RCC 7860 (cell line): ENCODE measurements at regions not wholly inside any gene's neighbourhood (a gene's known extent, or its start where the extent isn't known, plus 50 kb on each side); places are given as distances from the start of the nearest gene placed in this dataset.

ENCODE experiments used
- DNase-seq: peaks from one replicate; pipeline ENCODE4 v3.0.0-alpha.2; 2015; ENCODE audit warnings: low spot score
- FAIRE-seq: peaks from 2 replicates; lab custom pipeline; 2012; peaks lifted over from hg19 to GRCh38; lab: Jason Lieb, UNC

DNA sequence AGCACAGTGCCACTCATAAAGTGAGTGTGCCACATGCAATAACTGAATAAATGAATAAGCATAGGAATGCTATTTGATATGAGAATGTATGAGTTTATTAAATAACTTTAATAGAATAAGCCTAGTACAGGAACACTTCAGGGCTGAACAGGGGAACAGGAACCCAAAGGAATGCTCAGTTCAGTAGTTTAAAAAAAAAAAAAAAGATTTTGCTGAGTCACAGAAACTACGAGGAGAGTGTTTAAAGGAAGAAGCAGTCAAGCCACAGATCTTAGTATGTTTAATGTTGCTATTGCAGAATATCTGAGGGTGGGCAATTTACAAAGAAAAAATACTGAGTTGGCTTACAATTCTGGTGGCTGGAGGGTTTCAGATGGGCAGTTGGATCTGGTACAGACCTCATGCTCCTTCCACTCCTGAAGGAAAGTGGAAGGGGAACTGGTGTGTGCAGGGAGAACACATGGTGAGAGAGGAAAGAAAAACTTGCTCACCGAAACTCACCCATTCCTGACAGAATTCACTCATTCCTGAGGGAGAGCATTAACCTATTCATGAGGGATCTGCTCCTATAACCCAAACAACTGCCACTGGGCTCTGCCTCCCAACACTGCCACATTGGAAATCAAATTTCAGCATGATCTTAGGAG is 880.3 kb upstream of the MGAT4C start:
- DNase-seq: peak; percentile 16
- FAIRE-seq: peak; percentile 40

DNA sequence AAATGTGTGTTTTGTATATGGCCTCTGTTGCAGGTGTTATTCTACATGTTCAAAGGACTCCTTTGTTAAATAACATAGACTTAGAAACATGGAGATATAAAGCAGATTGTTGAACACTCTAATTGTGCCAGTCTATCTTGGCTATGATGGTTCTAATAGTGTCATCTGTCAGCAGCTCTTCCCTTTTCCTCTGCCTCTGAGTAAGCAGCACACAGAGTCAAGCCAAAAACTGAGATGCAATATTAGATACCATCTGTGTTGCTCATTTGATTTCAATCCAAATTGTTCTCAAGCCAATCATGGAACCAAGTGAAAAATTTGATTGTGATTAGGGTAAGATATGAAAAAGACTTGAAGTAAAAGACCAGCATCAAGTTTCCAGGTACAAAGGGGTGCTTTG is 871.1 kb upstream of the MGAT4C start:
- FAIRE-seq (no peak), DNase-seq (no peak)

DNA sequence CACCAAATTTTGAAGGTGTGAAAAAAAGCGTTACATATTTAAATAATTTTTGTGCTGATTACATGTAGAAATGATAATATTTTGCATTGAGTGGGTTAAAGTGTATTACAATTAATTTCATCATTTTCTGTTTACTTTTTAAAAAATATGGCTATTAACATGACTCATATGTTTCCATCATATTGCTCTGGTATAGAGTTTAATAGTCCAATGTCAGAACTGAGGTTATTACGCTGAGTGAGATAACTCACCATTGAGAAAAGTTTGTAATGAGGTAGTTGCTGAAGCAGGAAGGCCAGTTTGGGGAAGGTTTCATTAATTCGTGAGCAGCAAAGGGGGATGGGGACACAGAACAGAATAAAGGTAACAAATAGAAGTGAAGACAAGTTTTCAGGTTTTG is 865.7 kb upstream of the MGAT4C start:
- no peak for DNase-seq
- no peak for FAIRE-seq

DNA sequence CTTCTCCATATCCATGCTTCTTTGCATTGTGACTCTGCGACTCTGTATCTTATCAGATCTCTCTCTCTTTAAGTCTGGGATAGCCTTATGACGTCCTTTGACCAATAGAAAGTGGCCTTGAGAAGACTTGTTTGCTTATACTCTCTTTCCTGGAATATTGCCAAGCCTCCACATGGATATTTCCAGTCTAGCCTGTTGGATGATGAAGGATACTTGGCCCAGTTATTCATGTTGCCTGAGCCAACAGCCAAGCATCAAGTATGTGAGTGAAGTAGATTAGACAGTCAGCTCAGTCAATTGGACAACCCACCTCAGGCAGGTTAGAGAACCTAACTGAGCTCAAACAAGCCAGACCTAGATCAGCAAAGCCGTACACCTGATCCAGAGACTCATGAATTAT is 864.2 kb upstream of the MGAT4C start:
- DNase-seq: no peak
- no peak for FAIRE-seq

DNA sequence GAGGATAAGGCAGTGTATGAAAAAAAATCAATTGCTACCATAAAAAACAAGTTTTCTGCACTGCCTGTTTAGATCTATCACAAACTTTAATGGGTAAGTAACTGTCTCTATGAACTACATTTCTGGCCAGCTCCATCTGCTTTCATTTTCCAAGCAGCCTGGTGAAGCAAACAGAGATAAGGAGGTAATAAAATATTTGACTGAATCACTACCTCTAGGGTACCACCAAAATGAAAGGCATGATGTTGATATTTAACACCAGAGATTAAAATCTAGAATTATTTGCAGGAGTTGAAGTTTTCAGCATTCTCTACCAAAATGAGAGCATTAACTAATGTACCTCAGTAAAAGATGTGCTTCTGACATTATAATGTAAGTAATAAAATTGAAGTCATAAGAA is 863.5 kb upstream of the MGAT4C start:
- FAIRE-seq (no peak), DNase-seq (no peak)

DNA sequence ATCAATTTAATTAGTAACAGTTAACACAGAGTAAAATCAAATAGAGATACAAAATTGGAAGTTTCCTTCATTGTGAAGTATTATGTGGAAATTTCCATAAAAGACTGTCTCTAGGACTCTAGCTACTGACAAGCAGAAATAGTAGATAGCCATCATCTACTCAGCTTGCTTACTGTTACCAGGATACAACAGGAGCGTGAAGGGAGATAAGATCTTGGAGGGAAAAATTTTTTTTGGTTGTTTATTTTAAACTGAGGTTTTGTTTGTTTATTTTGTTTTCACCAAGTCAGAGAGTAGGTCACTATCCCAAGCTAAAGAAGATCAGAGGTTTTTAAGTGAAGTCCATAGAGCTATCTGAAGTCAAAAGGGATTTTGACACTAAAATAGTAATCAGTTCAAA is 861.3 kb upstream of the MGAT4C start:
- DNase-seq (no peak), FAIRE-seq (no peak)

DNA sequence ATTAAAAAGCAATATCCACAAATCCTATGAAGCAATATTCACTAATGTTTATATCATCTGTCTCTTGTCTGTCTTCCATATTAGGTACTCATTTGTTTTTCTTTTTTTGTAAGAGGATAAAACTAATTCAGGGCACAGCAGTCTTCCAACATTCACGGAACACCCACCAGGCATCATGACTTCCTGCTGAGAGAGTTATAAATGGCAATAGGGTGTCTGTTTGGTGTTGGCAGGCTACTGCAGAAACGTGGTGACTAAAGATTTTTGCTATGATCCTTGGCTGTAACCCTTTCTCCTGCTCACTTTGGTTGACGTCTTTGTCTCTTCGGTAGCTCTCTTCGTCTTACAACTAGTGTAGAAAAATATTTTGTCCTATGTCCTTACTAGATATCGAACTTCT is 860.6 kb upstream of the MGAT4C start:
- FAIRE-seq (no peak), DNase-seq (no peak)

DNA sequence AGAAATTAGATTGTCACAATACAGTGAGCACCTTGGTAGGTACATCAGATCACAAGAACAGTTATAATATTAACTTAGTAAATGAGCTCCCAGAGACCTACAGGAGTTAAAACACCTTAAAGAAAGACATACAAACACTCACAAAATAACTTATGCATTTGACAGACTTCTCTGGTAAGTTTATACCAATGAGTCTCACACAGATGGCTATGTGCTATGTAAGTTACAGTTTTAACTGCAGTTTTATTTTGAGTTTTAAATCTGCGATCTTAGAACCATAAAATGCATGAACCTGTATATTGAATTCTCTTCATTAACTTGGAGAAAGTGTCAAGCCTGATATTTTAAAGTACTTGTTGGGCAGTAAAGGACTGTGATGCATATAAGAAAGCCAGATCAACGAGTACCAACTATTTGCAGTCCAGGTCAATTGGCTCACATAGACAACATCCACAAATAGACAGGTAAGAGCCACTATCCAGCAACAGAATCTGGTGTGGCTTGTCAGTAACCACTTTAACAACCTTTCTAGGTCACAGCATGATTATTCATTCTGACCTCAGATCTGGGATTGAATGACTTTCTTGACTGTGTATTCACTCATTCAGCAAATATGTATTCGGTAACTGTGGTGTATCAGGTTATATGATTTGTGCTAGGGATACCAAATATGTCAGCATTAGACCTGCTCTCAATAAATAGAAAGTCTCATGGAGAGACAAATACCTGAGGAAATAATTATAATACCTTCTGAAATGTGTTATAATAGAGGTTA is 856.6 kb upstream of the MGAT4C start:
- no peak for DNase-seq
- FAIRE-seq: no peak

DNA sequence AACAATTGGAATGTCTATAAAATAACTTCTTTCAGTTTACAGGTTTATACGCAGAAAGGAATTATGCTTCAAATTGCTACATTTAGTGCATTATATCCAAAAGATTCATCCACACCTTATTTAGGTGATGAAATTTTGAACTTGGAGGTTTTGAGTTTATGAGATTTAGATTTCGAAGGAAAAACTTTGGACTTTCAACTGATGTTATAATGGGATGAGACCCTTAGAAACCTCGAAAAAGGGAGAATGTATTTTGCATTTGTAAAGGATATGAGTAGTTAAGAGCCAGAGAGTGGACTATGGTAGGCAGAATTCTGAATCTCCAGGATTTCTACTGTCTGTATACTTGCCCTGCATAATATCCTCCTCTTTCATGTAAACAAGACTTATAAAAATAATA is 851.6 kb upstream of the MGAT4C start:
- no peak for DNase-seq
- FAIRE-seq: no peak

DNA sequence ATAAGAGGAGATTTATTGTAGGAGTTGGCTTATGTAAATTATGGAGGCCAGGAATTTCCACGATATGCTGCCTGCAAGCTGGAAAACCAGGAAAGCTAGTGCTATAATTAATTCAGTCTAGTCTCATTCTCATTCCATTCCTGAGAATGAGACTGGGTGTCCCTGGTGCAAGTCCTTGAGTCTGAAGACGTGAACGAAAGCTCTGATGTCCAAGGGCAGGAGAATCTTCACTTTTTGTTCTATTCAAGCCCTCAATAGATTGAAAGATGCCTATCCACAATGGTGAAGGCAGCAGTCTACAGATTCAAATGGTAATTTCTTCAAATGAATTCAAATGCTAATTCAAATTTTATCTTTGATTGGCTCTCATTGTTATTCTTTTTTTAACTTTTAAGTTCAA is 851.1 kb upstream of the MGAT4C start:
- FAIRE-seq: no peak
- DNase-seq: no peak

DNA sequence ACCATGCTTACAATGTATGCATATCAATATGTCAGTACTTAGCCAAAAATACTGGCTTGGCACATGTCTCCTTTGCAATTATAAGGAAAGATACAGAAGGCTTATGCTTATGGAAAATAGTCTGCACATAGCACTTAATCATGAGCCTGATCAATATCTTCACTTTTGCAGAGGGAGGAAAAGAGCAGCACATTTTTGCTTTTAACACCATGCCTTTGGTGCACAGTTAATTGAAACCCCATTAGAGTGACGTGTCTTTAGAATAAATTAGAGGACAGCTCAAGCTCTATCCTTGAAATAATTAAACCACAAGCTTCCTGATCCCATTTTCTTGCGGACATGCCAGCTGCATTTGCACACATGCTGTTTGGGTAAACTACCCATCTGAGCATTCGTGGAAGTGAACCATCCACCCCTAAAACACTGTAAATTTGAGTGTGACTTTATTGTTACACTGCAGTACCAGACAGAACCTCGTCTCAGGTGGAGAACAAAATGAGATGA is 839.9 kb upstream of the MGAT4C start:
- FAIRE-seq (no peak), DNase-seq (no peak)

DNA sequence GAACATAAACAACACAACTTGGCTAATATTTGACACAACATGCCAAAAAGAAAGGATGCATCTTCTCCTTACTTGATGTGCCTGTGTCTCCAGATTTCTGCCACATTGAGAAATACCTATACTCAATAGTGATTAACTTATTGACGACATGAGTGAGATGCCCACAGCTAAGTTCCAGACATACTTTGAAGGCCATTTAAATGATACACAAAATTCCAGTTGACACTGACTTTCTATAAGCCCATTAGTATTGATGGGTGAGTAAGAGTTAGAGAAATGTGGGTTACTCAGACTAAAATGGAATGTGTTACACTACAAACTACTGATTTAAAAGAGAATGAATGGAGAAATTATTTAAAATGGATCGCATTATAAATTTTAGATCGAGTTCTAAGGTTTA is 838.2 kb upstream of the MGAT4C start:
- DNase-seq (no peak), FAIRE-seq (no peak)

DNA sequence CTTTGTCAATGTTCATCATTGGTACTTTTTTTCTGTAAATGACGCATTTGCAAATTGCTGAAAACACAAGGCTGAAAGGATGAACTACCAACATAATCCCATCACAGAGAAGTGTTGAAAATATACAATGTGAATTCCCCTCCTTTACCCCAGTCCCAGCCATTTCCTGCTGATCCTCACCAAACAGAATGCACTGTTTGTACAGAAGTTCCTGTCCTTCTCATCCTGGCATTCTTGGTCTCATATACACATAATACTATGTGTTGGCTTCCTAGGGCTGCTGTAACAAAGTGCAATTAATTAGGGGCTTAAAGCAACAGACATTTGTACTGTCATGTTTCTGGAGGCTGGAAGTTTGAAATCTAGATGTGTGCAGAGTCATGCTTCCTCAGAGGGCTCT is 836.2 kb upstream of the MGAT4C start:
- DNase-seq (no peak), FAIRE-seq (no peak)

DNA sequence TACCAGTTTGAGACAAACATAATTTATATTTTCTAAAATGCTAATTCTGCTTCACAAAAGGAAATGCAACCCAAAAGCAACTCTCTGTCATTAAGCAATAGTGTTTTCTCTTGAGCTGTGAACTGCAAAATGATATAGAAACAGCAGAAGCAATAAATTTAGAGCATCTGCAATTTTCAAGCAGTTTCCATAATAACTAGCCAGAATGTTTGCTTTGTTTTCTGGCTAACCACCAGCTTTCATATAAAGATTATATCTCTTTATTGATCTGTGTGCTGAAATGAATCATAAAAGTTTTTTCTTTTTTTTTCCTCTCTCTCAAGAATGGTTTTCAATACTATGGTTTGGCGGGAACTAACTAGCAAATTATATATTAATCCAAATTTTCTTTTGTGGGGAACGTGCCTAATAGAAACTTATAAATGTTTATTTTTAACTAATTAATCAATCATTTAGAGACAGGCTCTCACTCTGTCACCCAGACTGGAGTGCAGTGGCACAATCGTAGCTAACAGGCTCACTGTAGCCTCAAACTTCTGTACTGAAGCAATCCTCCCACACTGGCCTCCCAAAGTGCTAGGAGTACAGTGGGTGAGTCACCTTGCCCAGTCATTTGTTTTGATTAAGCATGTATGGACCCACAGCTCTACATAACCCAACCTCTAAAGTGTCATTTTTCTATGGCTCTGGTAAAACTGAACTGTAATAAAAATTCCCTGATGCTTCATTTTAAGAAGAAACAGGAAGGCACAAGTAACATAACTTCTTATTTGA is 830.1 kb upstream of the MGAT4C start:
- FAIRE-seq (no peak), DNase-seq (no peak)

DNA sequence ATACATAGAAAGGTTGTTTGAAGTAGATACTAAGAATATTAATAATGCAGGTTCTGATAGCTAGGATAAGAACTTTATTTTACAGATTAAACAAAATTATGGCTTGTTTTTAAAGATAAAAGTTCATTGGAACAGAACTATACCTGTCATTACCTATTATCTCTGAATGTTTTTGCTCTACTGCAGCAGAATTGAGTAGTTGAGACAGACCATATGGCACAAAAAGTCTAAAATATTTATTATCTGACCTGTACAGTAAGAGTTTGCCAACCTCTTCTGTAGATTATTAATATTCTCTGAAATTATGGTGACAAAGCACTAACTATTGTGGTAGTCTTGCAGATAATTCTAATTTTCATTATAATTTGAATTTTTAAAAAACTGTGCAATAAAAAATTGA is 829.1 kb upstream of the MGAT4C start:
- FAIRE-seq: no peak
- no peak for DNase-seq

DNA sequence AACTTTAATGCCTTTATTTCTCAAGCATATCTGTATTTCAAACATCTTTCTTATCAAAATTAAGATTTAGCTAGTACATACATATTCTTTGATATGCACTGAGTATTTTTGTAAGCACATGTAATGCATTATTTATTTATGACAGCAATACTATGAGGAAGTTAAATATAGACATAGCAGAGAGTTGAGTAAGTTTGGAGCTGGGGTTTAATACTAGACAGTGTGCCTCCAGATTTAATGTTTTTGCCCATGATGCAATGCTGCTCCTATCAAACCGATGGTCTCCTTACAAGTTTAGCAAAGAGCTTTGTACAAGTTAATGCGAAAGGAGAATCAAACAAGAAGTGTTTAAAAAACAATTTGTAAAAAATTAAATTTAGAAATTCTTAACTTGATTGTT is 826.6 kb upstream of the MGAT4C start:
- FAIRE-seq (no peak), DNase-seq (no peak)

DNA sequence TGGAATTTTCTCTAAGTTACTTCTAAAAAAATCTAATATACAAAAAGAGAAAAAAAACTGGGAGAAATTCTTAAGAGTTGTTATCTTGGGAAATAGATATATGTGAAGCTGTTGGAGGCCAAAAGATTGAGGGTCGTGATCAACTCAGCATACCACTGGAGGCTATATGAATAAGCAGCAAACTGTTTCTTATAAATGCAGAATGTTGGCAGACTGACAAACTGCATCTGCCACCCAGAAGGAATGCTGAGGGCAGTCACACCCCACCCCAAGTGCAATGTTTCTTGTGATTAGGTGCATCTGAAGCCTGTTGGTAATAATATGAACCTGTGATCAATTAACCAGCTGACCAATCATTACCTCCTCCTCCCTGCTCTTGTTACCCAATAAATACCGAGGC is 818.6 kb upstream of the MGAT4C start:
- FAIRE-seq (no peak), DNase-seq (no peak)

DNA sequence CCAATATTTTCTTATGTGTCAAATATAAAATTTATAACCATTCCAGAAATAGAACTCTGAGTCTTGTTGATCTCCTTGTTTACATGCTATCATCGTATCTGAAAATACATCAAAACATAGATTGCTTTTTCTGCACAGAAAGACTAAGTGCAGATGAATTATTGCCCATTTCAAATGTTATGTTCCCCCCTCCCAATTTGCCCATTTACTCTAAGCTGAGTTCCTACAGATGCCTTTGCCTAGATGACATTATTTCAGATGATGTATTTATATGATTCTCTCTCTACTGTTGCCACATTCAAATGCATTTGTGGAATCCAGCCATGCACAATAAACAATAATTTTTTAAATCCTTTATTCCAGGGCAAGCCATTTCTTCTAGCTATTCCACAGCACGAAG is 810.1 kb upstream of the MGAT4C start:
- DNase-seq: no peak
- no peak for FAIRE-seq

DNA sequence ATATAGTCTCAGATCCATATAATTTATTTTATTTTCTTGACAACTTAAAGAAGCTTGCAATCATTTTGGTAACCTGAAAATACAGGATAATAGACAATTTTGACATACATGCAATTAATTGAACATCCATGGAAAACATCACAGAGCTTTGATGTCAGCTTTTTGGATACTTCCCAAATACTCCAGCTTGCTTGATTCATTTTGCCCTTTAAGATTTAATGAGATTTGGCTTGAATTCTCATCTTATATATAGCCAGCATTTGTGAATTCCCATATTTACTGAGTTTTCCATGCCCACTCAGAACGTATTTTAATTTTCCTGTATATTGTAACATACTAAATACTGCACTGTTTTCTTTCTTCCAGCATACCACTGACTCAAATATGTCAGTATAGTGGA is 803.0 kb upstream of the MGAT4C start:
- FAIRE-seq: no peak
- no peak for DNase-seq

DNA sequence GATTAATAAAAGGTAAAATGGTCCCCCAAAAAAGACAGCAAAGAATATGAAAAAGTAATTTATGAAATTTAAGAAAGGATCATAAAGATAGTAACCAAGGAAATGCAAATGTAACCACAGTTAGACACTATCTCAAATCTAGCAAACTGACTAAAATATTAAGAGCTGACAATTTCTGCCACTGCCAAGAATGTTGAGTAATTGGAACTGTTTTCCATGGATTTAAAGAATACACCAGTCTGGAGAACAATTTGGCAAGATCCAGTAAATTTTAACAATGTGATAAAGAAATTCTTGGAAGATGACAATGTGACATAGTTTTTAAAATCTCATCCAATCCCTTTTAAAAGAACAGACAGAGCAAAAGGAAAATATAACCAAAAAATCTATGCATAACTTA is 798.0 kb upstream of the MGAT4C start:
- DNase-seq (no peak), FAIRE-seq (no peak)

DNA sequence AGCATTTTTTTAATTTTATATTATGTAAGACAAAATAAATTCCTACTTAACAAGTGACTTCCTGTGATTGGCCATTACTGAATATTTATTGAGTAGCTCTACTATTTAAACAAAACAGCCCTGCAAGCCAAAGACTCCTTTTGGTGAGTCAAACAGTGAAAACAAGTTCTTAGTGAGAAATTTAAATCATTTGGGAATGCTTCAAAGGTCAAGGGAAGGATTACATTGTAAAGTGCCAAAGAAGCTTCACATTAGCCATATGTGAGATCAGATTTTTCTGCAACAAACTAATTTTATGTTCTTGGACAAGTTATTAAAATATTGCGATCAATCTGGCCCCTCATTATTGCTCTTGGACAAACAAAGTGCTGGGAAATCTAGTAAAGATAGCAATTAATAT is 795.4 kb upstream of the MGAT4C start:
- FAIRE-seq (no peak), DNase-seq (no peak)

DNA sequence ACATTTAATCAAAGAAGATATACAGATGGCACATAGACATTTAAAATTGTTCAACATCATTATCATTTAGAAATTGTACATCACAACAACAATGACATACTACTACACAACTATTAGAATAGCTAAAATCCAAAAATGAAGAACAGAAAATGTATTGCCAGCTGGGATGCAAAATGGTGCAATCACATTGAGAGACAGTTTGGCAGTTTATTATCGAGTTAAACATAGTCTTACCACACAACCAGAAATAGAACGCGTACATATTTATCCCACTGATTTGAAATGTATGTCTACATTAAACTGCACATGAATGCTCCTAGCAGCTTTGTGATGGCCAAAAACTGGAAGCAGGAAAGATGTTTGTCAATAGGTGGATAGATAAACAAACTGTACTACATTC is 791.5 kb upstream of the MGAT4C start:
- no peak for DNase-seq
- no peak for FAIRE-seq
